ENCODE measurements at regions not wholly inside any gene's neighbourhood (a gene's known extent, or its start where the extent isn't known, plus 50 kb on each side); places are given as distances from the start of the nearest gene placed in this dataset.

DNA sequence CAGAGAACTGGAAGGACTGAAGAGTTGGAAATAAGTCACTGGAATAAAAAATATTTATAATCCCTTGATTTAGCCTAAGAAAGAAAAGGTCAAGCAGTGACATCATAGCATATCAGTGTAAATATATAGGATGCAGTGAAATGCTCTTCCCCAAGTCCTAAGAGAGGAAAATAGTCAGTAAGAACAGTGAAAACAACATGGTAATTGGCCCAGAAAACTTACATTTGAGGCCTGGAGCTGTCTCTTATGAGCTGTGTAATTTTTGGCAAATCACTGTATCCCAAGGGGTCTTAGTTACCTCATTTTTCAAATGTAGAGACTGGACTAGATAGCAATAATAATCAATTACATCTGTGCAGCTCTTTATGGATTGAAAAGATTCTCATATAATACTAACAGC, 255.7 kb upstream of the AR start:
- intact Hi-C loops (cut with DNase I; ENCODE audit: low total_unique reads) (no loop called here), in situ Hi-C loops (cut with MboI; ENCODE audit: low sequenced_read_pairs in 4 of 4) (no loop called here)
- DNase-seq: no peak
- Histone ChIP-seq H3K4me3 (no peak overlapping the region), H3K27ac (no peak overlapping the region), H3K36me3 (no peaks in the 10 kb centered on the region), H3K4me1 (no peaks in the 10 kb centered on the region), H3K27me3 (no peaks in the 10 kb centered on the region), H3K9me3 (no peaks in the 10 kb centered on the region)
- TF ChIP-seq CTCF (IDR thresholded peaks at IDR 0.05 in 4 of 5, conservative IDR thresholded peaks at IDR 0.05 in 1 of 5) (no peak), POLR2A (IDR thresholded peaks at IDR 0.05) (no peak)
- no peak for ATAC-seq

GRCh38 chrX:67289055-67289499, 254.7 kb upstream of the AR start:
- no peak for ATAC-seq
- no peaks in the 10 kb centered on the region for H3K27me3 ChIP-seq
- H3K36me3 ChIP-seq: no peaks in the 10 kb centered on the region
- H3K4me3 ChIP-seq: no peak overlapping the region
- DNase-seq: peak in 1 of 2 donors; percentile 11
- no peaks in the 10 kb centered on the region for H3K4me1 ChIP-seq
- no peaks in the 10 kb centered on the region for H3K9me3 ChIP-seq
- no peak overlapping the region for H3K27ac ChIP-seq
- in situ Hi-C loops (cut with MboI; ENCODE audit: low sequenced_read_pairs in 4 of 4): no loop called here
- no peak for TF ChIP-seq POLR2A (IDR thresholded peaks at IDR 0.05)
- TF ChIP-seq CTCF (IDR thresholded peaks at IDR 0.05 in 4 of 5, conservative IDR thresholded peaks at IDR 0.05 in 1 of 5): no peak
- intact Hi-C loops (cut with DNase I; ENCODE audit: low total_unique reads): no loop called here

- ATAC-seq (no peak), DNase-seq (no peak)
- in situ Hi-C loops (cut with MboI; ENCODE audit: low sequenced_read_pairs in 4 of 4) (no loop called here), intact Hi-C loops (cut with DNase I; ENCODE audit: low total_unique reads) (no loop called here)
- H3K27me3 ChIP-seq: no peaks in the 10 kb centered on the region
- no peak overlapping the region for H3K27ac ChIP-seq
- H3K36me3 ChIP-seq: no peaks in the 10 kb centered on the region
- H3K4me3 ChIP-seq: no peak overlapping the region
- no peaks in the 10 kb centered on the region for H3K4me1 ChIP-seq
- no peaks in the 10 kb centered on the region for H3K9me3 ChIP-seq
- TF ChIP-seq CTCF (IDR thresholded peaks at IDR 0.05 in 4 of 5, conservative IDR thresholded peaks at IDR 0.05 in 1 of 5) (no peak), POLR2A (IDR thresholded peaks at IDR 0.05) (no peak)
These were observed 253.2 kb upstream of the AR start for GRCh38 chrX:67290489-67291220.

DNA sequence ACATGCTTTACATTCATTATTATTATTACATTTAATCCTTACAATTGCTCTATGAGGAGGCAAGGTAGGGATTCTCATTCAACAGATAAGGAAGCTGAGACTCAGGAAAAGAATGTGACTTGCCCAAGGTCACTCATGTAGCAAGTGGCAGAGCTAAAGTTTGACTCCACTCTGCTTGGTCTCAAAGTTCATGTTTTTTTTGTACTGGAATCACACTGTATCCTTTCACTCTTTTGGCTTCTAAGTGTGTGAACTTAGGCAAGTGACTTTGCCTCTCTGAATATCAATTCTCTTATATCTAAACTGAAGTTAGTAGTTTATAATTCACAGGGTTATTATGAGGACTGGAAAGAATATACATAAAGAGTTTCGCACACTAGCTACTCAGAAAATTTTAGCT, 247.9 kb upstream of the AR start:
- DNase-seq: no peak
- in situ Hi-C loops (cut with MboI; ENCODE audit: low sequenced_read_pairs in 4 of 4): no loop called here
- H3K27ac ChIP-seq: no peak overlapping the region
- intact Hi-C loops (cut with DNase I; ENCODE audit: low total_unique reads): no loop called here
- H3K9me3 ChIP-seq: no peaks in the 10 kb centered on the region
- no peak for ATAC-seq
- H3K36me3 ChIP-seq: no peaks in the 10 kb centered on the region
- TF ChIP-seq POLR2A (IDR thresholded peaks at IDR 0.05): no peak
- TF ChIP-seq CTCF (IDR thresholded peaks at IDR 0.05 in 4 of 5, conservative IDR thresholded peaks at IDR 0.05 in 1 of 5): no peak
- no peaks in the 10 kb centered on the region for H3K27me3 ChIP-seq
- H3K4me1 ChIP-seq: no peaks in the 10 kb centered on the region
- no peak overlapping the region for H3K4me3 ChIP-seq

- Histone ChIP-seq H3K4me1 (no peaks in the 10 kb centered on the region), H3K4me3 (no peak overlapping the region), H3K27me3 (no peaks in the 10 kb centered on the region), H3K27ac (no peak overlapping the region), H3K9me3 (no peaks in the 10 kb centered on the region), H3K36me3 (no peaks in the 10 kb centered on the region)
- no peak for TF ChIP-seq POLR2A (IDR thresholded peaks at IDR 0.05)
- no peak for TF ChIP-seq CTCF (IDR thresholded peaks at IDR 0.05 in 4 of 5, conservative IDR thresholded peaks at IDR 0.05 in 1 of 5)
- DNase-seq: no peak
- no peak for ATAC-seq
- in situ Hi-C loops (cut with MboI; ENCODE audit: low sequenced_read_pairs in 4 of 4) (no loop called here), intact Hi-C loops (cut with DNase I; ENCODE audit: low total_unique reads) (no loop called here)
These were observed 247.4 kb upstream of the AR start for GRCh38 chrX:67296395-67296794.
